GM19467 (cell line): ENCODE measurements at regions not wholly inside any gene's neighbourhood (a gene's known extent, or its start where the extent isn't known, plus 50 kb on each side); places are given as distances from the start of the nearest gene placed in this dataset.

Experiments
- ATAC-seq: cut with Tn5 transposase; IDR thresholded peaks from one replicate; pipeline ENCODE4 v1.9.1; 2021; ENCODE audit warnings: mild to moderate bottlenecking, moderate library complexity; ENCODE audit not compliant: unreplicated experiment

DNA sequence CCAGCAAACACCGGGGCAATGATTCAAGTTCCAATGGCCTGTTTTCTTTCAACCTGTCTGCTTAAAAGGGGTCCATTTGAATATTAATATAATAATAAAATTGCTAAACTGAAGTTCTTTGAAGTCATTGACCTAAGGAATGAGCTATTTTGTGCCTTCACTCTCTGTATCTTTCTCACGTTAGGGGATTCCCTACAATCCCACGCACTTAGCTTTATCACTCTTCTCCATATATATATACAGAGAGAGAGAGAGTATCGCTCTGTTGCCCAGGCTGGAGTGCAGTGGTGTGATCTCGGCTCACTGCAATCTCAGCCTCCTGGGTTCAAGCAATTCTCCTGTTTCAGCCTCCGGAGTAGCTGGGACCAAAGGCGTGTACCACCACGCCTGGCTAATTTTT is 83.9 kb upstream of the NWD2 start:
- ATAC-seq: no peak

DNA sequence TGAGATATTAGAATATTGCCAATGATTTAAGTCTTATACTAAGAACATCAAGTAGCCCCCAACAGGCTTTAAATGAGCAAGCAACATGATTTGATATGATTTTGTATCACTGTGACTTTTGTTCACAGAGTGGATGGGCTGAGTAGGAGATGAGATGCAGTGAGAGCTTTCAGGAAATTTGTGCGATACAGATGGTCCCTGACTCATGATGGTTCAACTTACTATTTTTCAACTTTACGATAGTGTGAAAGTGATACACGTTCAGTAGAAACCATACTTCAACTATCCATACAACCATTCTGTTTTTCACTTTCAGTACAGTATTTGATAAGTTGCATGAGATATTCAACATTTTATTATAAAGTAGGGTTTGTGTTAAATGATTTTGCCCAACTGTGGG is 78.7 kb upstream of the NWD2 start:
- ATAC-seq: no peak

DNA sequence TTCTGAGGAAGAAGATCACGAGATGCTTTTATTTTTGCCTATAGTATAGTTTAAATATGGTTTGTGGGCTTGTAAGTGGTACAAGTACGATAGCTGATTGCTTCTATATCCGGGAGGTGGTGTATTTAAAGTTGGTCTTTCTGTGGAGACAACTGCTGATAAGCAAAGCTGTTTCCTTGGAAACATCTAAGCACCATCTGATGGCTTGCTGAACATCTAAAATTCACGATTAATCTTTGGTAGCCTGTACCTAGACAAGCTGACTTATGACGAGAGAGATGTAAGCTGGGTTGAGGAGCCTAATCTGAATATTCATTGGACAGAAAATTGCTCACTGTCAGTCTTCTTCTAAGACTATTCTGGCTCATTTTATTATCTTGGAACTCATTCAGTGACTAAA is 74.6 kb upstream of the NWD2 start:
- ATAC-seq: no peak

DNA sequence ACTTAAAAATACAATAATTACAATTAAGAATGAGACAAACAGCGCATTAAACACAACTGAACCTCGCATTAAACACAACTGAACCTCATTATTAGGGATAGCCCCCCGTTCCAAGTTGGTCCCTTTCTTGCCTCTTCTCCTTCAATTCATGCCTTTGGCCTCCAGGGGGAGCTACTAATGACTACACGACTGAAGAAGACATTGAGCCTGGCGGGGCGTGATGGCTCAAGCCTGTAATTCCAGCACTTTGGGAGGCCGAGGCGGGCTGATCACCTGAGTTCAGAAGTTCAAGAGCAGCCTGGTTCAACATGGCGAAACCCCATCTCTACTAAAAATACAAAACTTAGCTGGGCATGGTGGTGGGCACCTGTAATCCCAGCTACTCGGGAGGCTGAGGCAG is 56.4 kb upstream of the NWD2 start:
- ATAC-seq: no peak
